ENCODE measurements at regions not wholly inside any gene's neighbourhood (a gene's known extent, or its start where the extent isn't known, plus 50 kb on each side); places are given as distances from the start of the nearest gene placed in this dataset.

DNA sequence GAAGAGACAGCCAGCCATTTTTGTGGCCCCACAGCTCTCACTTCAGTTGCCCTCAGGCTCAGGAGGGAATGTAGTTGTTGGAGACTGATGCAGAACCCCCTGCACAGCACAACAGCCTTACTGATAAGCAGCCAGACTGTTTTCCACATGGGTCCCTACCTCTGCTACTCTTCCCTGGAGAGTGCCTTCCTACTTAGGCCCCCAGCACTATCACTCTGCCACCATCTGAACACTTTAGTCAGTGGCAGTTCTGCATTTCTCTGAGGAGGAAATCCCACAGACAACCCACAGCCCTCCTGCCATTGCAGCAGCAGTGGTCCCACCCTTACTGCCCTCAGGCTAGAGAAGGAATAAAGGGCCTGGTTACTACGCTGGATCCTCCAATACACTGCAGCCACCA is 61.8 kb upstream of the PTPRD start:
- DNase-seq (ENCODE audit: low spot score), result no peak

DNA sequence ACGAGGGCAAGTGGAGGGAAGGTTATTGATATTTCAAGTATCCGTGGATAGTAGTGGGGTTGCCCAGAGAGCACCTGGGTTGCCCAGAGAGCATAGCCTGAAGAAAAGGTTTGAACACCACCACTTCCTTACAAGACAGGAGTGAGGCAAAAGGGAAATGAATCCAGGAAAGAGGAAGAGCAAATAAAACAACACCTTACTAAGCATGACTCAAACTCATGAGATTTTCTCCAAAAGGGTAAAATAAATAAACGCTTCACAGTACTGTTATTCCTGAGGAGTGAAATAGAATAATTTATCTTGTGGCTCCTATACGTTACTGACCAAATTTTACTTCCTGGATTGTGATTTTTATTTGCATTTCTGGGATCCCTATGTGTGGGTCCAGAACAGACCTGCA is 65.2 kb upstream of the PTPRD start:
- DNase-seq (ENCODE audit: low spot score), result no peak

- no peak for DNase-seq (ENCODE audit: low spot score)
Measured at GRCh38 chr9:10678790-10679189, 66.0 kb upstream of the PTPRD start.

DNA sequence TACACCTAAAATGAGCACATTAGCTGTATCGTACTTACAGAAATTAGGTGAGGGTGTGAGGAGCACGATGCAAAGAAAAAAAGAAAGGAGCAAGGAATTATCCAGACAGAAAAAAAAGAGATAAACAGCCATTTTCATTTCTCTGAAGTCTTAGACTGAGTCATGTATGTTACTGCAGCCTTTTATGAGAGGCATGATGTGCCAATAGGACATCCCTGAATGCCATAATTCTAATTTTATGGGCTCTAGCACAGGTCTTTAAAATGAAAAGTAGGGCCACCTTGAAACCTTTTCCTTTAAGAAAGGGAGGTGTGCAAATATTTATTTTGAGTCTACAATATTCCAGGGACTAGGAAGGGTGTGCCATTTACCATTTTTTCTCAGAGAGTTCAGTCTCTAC is 74.1 kb upstream of the PTPRD start:
- no peak for DNase-seq (ENCODE audit: low spot score)

- no peak for DNase-seq (ENCODE audit: low spot score)
Measured at GRCh38 chr9:10690546-10690945, 77.7 kb upstream of the PTPRD start.

DNA sequence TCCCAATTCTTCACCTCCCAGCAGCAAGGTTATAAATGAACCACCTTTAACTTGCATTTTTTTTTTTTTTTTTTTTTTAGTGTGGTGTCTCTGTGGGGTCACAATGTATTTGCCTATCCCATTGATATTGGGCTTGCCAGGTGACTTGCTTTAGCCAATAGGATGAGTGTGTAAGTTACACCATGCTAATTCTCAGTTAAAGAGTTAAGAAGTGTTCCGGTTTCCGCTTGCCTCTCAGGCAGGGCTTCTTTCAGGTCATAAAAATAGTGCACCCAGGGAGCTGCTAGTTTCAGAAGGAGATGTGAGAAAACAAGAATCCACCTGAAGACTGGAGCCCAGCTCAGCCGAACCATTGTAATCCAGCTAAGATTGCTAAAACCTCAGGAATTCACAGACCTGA is 84.2 kb upstream of the PTPRD start:
- DNase-seq (ENCODE audit: low spot score), result no peak

- DNase-seq (ENCODE audit: low spot score), result no peak
Measured at GRCh38 chr9:10700291-10700690, 87.5 kb upstream of the PTPRD start.

DNA sequence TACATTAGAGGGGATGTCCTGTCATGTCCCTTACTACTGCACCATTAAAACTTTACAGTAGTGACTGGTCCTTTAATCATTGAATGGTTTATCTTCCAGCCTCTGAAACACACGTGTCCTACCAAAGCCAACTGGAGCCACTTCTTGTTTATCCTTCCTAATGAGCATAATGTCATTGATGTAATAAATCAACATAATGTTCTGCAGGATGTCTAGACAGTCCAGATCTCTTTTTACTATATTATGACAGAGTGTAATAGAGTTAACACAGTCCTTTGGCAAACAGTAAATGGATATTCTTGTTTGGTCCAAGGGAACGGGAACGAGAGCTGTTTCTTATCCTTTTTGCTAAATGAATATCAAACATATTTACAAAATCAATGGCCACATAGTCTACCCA is 88.1 kb upstream of the PTPRD start:
- no peak for DNase-seq (ENCODE audit: low spot score)

DNA sequence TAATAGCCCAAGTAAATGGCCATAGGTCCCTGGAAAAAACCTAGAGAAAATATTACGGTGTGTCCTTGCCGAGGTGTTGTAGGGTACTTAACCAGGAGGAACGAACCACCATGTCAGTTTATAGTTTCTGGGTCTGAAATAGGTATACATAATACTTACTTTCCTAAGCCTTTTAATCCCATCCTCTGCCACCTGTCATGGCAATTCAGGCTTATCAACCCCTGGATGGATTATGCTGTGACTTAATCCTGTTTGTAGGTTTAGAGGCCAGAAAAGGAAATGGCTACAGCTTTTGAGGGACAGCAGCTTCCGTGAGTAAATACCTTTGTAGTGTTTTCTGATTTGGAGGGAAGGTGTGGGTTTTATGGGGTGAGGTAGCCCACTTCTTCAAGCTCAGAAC is 89.1 kb upstream of the PTPRD start:
- DNase-seq (ENCODE audit: low spot score), result no peak

- DNase-seq (ENCODE audit: low spot score), result no peak
Measured at GRCh38 chr9:10703139-10703538, 90.3 kb upstream of the PTPRD start.

- no peak for DNase-seq (ENCODE audit: low spot score)
Measured at GRCh38 chr9:10704720-10705119, 91.9 kb upstream of the PTPRD start.

DNA sequence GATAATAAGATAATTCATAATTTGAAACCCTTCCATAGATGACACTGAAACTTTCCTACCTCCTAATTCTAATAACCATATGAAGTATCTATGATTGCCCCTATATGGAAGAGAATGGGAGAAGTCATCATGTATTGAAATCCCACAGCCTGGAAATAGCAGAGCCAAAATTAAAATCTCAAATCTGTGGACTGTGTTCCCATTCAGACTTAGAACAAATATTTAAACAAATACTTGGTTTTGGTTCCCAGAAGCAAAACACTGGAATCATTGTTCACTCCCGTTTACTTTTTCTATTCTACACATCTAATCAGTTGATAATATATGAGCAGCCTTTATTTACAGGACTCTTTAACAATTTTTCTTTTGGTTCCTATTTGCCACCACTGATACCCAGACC is 92.6 kb upstream of the PTPRD start:
- DNase-seq (ENCODE audit: low spot score), result no peak

DNA sequence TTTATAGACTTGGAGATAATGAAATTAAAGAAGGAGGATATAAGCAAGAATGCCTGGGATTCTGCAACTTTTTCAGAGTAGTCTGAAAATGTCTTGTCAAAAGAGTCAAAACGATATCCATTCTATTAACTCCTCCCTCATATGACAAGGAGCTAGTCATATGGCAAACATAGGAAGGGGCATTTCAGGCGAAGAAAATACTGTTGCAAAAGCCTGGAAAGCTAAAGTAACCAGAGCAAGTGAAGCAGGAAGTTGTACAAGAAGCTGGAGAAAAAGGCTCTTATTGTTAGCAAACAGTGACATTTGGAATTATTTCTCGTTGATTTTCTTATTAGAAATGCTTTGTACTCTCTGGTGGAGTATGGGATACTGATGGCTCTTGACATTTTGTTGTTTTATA is 94.0 kb upstream of the PTPRD start:
- no peak for DNase-seq (ENCODE audit: low spot score)

- no peak for DNase-seq (ENCODE audit: low spot score)
Measured at GRCh38 chr9:10721301-10721700, 108.5 kb upstream of the PTPRD start.

DNA sequence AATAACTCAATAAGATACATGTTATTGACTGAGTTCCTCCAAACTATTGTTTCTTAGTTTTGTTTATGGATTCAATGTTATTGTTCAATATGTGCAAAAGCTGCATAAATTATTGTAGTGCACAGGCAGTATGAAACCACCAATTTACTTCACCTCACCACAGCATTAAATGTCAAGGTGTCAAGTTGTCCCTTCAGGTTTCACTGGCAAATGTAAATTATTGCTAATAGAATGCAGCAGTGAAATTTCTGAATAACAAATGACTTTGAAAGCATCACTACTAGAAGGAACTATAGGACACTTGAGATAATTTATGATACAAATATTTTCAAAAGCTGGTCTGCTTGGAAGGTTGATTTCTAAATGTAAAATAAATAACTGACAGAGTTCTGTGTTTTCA is 116.4 kb upstream of the PTPRD start:
- DNase-seq (ENCODE audit: low spot score), result no peak

GRCh38 chr9:10744669-10745068 is 131.9 kb upstream of the PTPRD start:
- DNase-seq (ENCODE audit: low spot score), result no peak

GRCh38 chr9:10753474-10753873 is 140.7 kb upstream of the PTPRD start:
- no peak for DNase-seq (ENCODE audit: low spot score)

DNA sequence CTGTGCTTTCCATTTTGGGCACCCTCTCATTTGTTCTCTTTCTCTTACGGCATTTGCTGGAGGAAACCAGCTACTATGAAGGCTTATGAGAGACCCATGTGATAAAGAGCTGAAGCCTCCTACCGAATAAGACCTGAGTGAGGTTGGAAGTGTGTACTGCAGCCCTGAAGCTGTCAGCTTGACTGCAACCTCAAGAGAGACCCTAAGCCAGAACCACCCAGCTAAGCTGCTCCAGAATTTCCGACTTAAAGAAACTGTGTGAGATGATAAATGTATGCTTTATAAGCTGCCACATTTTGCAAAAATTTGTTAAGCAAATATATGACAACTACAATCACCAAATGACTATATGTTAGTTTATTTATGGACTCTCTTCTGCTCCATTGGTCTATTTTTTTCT is 151.7 kb upstream of the PTPRD start:
- no peak for DNase-seq (ENCODE audit: low spot score)

DNA sequence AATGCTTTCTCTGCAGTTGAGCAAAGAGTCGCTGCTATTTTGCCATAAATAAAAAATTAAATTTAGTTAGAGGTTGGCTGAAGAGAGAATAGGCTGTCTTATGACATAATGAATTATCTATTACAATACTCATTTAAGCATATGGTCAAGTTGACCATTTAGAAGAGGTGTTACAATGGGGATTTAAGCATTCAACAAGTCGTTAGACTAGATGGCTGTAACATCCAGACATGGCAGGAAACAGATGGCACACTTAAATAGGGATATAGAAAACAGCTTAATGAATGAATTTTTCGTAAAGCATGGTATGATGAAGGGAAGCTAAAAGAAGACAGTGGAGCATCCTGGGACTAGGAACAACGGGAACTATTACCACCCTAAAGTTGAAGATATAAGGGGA is 160.3 kb upstream of the PTPRD start:
- no peak for DNase-seq (ENCODE audit: low spot score)

- DNase-seq (ENCODE audit: low spot score), result peak; percentile 32
Measured at GRCh38 chr9:10774051-10774450, 161.2 kb upstream of the PTPRD start.

DNA sequence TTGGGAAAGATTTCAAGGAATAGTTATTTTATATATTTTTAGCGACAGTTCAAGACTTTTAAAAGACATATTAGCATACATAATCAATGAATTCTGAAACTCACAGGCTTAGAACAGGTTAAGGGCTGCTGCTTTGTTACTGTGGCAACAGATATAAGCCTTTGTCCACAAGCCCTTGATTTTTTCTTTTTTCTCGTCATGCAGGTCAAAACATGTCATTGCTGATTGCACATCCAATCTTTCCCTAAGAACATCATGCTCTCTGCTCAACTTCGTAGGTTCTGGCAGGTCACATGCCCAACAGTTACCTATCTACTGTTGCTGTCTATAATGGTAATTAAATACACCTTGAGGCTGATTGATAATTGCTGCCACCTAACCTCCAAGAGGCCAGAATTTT is 172.5 kb upstream of the PTPRD start:
- no peak for DNase-seq (ENCODE audit: low spot score)

GRCh38 chr9:10793306-10793705 is 180.5 kb upstream of the PTPRD start:
- DNase-seq (ENCODE audit: low spot score), result no peak

- DNase-seq (ENCODE audit: low spot score), result no peak
Measured at GRCh38 chr9:10804486-10804885, 191.7 kb upstream of the PTPRD start.

DNA sequence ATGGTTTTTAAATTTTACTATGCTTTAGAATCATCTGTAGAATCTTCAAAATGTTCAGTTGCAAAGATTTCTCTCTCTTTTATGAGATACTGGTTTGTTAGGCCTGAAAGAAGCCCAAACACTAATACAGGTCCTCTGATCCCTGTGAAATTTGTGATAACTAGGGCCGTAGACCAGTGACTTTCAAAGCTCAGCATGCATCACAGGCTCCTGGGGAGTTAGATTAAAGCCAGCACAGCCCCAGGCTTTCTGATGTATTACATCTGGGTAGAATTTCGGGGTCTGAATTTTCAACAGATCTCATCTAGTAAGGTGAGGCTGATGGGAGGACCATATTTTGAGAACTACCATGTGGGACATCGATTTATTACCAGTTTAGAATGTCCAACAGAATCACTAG is 194.1 kb upstream of the PTPRD start:
- no peak for DNase-seq (ENCODE audit: low spot score)

GRCh38 chr9:10818206-10818605 is 205.4 kb upstream of the PTPRD start:
- DNase-seq (ENCODE audit: low spot score), result no peak

All from Ammon's horn (tissue), 1 donor.